SW480 (cell line): ENCODE measurements at regions not wholly inside any gene's neighbourhood (a gene's known extent, or its start where the extent isn't known, plus 50 kb on each side); places are given as distances from the start of the nearest gene placed in this dataset.
A peak's percentile ranks its signal among the peaks of the same experiment; 100 is the strongest.

Source experiments
- DNase-seq: peaks from one replicate; pipeline ENCODE4 v3.0.0-alpha.2; 2016; ENCODE audit warnings: low spot score

DNA sequence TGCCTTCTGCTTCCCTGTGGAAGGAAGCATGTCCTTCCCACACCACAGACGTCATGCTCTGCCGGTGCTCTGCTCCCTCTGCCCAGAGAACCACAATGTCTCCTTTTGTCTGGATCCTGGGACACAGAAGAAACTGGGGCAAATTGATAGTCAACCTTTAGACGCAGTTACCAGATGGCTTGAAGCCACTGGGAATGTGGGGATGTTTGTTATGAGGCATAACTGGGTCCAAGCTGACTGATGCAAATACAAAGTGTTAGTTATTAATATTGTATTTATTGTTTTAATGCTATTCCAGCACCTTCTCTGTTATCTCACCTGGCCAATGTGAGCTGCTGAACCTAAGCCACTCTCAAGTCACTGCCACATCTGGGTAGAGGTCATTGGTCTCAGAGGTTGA lies 322.2 kb downstream of the SHANK2 start:
- no peak for DNase-seq

DNA sequence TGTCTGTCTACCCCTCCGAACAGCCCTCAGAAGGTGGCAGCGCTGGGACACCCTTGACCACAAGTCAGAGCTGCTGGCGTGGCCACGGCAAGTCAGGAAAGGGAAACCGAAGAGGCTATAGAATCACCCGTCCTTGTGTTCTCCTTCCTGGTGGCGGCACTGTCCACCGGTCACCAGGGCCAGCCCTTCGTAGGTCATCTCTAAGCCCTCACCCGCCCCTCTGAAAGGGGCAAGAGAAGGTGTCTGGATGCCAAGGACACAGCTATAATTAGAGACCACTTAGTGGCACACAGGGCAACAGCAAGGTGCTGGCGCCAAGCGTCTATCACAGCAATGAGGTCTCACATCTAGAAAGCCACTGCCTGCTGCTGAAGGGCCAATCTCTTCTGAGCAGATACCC lies 320.9 kb downstream of the SHANK2 start:
- no peak for DNase-seq

DNA sequence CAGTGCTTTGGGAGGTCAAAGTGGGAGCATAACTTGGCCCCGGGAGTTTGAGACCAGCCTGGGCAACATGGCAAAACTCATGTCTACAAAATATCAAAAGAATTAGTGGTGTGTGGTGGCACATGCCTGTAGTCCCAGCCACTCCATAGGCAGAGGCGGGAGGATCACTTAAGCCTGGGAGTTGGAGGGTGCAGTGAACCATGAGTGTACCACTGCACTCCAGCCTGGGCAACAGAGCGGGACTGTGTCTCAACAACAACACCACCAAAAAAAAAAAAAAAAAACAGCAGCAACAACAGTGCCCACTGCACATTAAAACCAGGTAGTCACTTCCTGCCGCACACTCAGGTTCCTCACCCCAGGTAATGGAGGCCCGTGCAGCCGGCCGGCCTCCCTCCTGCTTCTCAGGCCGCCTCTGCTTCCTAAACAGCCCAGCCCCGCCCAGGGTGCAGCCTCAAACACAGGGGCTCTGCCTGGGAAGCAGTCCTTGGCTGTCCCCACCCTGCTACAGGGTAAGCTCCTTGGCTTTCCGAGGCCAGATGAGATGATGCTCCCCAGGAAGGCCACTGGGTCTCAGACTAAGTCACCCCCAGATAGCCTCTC lies 318.3 kb downstream of the SHANK2 start:
- DNase-seq: peak; percentile 16

DNA sequence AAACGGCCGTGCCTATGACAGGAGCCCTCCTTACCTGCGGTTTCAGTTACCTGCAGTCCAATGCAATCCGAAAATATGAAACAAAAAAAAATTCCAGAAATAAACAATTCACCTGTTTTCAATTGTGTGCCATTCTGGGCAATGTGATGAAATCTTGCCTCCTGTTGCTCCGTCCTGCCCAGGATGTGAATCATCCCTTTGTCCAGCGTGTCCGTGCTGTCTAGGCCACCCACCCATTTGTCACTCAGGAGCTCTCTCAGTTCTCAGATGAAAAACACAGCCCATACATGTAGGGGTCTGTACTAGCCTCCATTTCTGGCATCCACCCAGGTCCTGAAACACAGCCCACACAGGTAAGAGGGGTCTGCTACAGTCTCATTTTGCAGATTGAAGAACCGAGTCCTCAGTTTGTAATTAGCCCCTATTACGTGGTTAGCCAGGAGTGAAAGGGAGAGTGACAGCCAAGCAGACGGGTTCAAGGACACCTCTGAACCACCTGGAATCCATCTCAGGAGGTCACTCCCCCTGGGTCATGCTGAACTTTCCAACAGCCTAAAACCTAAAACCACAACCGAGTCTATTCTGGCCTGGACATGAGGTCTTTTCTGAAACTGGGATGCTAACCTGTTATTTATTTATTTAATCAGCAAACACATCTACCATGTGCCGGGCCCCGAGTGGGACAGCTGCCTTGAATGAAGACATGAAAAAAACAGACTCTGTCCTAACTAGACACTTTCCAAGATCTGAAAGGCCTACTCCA lies 317.2 kb downstream of the SHANK2 start:
- DNase-seq: peak; percentile 78

DNA sequence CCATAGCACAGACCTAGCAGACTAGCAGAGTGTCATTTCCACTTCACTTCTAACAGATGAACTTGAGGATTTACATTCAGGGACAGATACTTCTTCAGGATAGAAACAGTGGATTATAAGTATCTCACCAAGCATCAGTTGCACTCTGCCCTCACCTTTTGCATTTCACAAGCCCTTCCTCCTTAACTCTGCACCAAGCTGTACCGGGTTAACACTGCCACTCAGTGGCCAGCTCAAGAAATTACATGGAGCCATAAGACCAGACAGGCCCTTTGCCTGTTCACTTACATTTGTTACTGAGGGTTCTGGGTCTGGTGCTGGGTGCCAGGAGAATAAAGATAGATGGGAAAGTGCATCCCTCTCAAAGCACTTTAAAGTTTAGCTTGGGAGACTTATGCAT lies 309.8 kb downstream of the SHANK2 start:
- peak; percentile 29 for DNase-seq

DNA sequence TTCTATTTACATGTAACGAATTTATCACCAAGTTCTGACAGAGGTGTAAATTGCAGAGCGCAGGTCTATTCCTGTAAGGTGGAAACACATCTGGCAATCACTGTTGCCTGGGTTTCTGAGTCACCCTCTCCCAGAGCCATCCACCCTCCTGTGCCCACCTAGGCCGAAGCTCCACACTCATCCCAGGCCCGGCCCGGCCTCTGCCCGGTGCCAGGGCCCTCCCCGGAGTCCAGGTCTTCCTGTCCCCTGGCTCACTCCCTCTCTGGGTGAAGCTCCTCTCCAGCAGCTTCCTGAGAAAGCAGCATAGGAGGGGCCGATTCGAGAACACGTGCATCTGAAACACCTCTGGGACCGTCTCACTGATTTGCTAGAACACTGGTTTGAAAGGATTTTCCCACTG lies 308.2 kb downstream of the SHANK2 start:
- no peak for DNase-seq

DNA sequence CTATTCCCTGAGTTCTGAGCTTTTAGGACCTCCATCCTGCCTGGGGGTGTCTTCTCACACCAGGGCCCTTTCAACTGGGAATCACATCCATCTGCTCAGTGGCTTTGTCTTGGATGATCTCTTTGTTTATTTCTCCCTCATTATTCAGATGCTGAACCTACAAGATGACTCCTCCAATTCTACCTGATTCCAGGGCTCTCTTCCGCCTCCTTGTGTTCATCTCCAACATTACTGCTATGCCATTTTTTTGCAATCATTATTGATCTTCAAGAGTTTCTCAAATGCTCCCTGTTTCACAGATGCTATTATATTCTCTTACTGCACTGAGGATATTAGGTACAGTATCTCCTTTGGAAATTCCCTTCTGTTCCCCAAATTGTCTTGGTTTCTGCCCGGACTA lies 307.7 kb downstream of the SHANK2 start:
- DNase-seq: no peak

DNA sequence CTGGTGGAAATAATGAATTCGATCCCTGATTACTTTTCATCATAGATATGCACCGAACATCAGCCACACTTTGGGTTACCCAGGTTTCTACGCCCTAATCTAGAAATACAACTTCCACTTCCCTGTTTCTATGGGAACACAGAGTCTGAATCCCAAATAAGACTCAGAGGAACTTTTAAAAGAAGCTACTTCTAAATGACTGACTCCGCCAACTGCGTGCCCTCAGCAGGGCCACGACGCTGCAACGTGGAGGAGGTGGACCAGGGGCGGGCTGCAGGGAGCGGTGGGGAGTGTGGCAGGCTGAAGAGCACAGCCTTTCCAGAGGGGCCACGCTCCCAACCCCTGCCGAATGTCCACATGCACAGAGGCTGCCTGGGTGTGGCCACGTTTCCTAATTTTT lies 304.0 kb downstream of the SHANK2 start:
- no peak for DNase-seq

DNA sequence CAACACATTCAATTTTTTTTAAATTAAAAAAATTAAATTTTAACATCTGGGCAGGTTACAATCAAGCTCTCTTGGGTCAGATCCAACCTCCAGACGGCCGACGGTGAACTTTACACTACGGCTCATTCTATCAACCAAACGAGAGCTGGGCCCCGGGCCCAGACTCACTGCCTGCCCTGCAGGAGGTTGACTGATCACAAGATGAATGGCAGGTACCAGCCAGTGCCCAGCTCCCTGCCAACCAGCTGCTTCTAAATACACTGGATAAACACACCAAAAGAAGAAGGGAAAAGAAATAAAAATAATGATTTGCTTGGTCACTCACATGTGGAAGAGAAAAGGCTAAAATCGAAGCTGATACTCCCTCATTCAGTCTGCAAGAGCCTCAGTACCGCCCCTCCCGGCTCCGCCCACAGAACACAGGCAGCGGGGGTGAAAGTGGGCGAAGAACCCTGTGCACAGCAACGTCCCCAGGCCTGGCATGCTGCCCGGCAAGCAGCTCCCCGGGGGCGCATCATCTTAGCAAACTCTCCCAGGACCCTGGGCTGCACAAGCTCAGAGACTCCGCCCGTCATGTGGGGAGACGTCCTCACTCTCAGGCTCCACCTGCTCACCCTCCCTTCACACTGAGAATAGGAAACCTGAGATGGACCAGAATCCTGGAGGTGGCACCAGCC lies 303.4 kb downstream of the SHANK2 start:
- DNase-seq: no peak

DNA sequence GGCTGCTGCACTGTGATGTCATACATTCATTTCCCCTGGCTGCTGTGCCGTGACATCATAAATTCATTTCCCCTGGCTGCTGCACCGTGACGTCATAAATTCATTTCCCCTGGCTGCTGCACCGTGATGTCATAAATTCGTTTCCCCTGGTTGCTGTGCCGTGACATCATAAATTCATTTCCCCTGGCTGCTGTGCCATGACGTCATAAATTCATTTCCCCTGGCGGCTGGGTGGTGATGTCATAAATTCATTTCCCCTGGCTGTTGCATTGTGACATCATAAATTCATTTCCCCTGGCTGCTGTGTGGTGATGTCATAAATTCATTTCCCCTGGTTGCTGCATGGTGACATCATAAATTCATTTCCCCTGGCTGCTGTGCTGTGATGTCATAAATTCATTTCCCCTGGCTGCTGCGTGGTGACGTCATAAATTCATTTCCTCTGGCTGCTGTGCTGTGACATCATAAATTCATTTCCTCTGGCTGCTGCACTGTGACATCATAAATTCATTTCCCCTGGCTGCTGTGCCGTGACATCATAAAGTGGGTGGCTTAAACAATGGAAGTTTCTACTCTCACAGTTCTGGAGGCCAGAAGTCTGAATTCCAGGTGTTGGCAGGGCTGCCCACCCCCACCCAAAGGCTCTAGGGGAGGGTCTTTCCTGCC lies 301.1 kb downstream of the SHANK2 start:
- DNase-seq: no peak

DNA sequence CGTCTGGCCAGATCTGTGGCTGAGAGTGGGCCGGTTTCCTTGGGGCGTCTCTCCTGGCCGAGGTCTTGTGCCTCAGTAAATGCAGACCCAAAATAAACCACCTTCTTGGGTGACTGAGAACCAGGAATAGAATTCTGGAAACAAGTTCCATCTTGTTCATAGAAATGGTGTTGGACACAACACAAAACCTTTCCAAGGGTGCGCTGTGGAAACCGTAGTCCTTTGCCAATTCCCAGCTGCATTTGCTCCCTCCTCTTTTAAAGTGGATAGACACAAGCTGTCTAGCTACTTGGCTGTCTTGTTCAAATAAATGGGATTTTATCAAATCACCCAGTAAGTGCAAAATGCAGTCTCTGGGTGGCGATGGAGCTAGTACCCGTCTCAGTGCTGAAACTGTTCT lies 300.2 kb downstream of the SHANK2 start:
- DNase-seq: no peak

DNA sequence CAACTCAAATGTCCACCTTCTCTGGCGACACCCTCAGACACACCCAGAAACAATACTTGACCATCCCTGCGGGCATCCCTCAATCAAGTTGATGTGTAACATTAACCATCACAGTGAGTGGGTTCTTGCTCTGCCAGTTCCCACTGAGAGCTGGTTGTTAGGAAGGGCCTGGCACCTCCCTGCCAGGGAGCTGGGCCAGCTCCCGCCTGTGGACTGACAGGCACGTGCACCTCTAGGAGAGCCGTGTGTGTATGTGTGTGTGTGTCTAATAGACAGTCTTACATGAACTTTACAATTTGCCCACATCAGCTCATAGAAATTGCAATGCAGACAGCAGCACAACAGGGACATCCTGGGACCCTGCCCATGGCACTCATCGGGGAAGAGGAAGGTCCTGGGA lies 298.7 kb downstream of the SHANK2 start:
- no peak for DNase-seq

DNA sequence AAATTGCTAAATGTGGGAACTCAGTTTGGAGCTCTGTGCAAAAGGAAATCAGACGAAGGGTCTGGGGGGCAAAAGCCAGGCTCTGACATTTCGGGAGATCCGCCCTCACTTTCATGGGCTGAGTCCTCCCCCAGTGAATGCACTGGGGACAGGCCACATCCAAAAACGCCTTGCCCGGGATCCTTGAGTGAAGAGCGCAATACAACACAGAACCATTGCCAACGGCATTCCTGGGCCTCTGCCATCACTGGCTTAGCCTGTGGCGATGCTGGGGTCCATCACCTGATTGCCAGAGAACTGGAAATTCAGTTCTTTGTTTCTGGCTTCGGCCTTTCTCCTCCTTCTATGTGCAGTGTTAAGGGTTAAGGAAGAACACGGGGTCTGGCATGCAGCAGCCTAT lies 297.9 kb downstream of the SHANK2 start:
- DNase-seq: no peak
